OCI-LY7 (cell line): ENCODE measurements at regions not wholly inside any gene's neighbourhood (a gene's known extent, or its start where the extent isn't known, plus 50 kb on each side); places are given as distances from the start of the nearest gene placed in this dataset.
"Not testable (repeated sequence)": the region's sequence is repeated elsewhere in the genome, so short reads cannot be mapped to it uniquely, and the experiment has no call there.

Source experiments
- BruUV-seq: library from RNA; stranded (reverse); fragments of 400-500 nt; replicated peaks from 2 replicates; lab custom pipeline; 2021; lab: Mats Ljungman, UMichigan
- CTCF ChIA-PET: fragments of 300-600 bp; sonication (Branson Sonifier 250); formaldehyde crosslinking; loops from one replicate; lab custom pipeline; 2022; ENCODE audit warnings: antibody characterized with exemption; ENCODE audit not compliant: unreplicated experiment; lab: Charles Lee
- POLR2A ChIA-PET: fragments of 300-600 bp; sonication (Branson Sonifier 250); formaldehyde crosslinking; loops from one replicate; lab custom pipeline; 2022; ENCODE audit warnings: antibody characterized with exemption; lab: Charles Lee
- DNase-seq: peaks from one replicate; pipeline ENCODE4 v3.0.0-alpha.2; 2015; ENCODE audit warnings: low spot score
- H2AFZ ChIP-seq: fragments of 200-600 bp; sonication (generic), shearing (Covaris generic); 2 replicates; pipeline ENCODE4 v1.6.1; 2014; ENCODE audit warnings: mild to moderate bottlenecking, antibody characterized with exemption, low read length, moderate library complexity
- H3K27ac ChIP-seq: fragments of 200-600 bp; sonication (generic); 2 replicates; pipeline ENCODE4 v1.5.1; 2014; ENCODE audit warnings: mixed run types, low read depth, mild to moderate bottlenecking, moderate library complexity, low read length, inconsistent platforms; ENCODE audit not compliant: poor library complexity, severe bottlenecking
- H3K36me3 ChIP-seq: fragments of 200-600 bp; sonication (generic); 2 replicates; pipeline ENCODE4 v1.6.1; 2014; ENCODE audit warnings: mild to moderate bottlenecking, antibody characterized with exemption, low read length, moderate library complexity, mixed read lengths; ENCODE audit not compliant: insufficient read depth
- H3K4me1 ChIP-seq: fragments of 200-600 bp; sonication (generic); 2 replicates; pipeline ENCODE4 v1.5.1; 2014; ENCODE audit warnings: mild to moderate bottlenecking, low read length; ENCODE audit not compliant: insufficient read depth, poor library complexity, severe bottlenecking
- H3K4me2 ChIP-seq: fragments of 200-600 bp; sonication (generic); 2 replicates; pipeline ENCODE4 v1.6.1; 2014; ENCODE audit warnings: mild to moderate bottlenecking, low read length
- H3K4me3 ChIP-seq: fragments of 200-600 bp; sonication (generic); 2 replicates; pipeline ENCODE4 v1.5.1; 2014; ENCODE audit warnings: mild to moderate bottlenecking, low read depth, low read length; ENCODE audit not compliant: poor library complexity, severe bottlenecking
- H3K79me2 ChIP-seq: fragments of 200-600 bp; sonication (generic); 2 replicates; pipeline ENCODE4 v1.6.1; 2016; ENCODE audit warnings: low read depth, mild to moderate bottlenecking, low read length, moderate library complexity, mixed read lengths; ENCODE audit not compliant: insufficient read depth
- H3K9me2 ChIP-seq: fragments of 200-600 bp; sonication (generic); 2 replicates; pipeline ENCODE4 v1.6.1; 2016; ENCODE audit warnings: mild to moderate bottlenecking, low read length, mixed read lengths; ENCODE audit not compliant: insufficient read depth
- H3K9me3 ChIP-seq: fragments of 200-600 bp; sonication (generic); 2 replicates; pipeline ENCODE4 v1.6.1; 2014; ENCODE audit warnings: mild to moderate bottlenecking, mixed run types, low read length, mixed read lengths
- H4K20me1 ChIP-seq: fragments of 200-600 bp; sonication (generic); 2 replicates; pipeline ENCODE4 v1.6.1; 2014; ENCODE audit warnings: mild to moderate bottlenecking, antibody characterized with exemption, low read length, moderate library complexity, mixed read lengths; ENCODE audit not compliant: insufficient read depth
- CTCF ChIP-seq: fragments of 200-600 bp; sonication (generic); conservative IDR thresholded peaks from 2 replicates; pipeline ENCODE4 v1.5.1; 2014; ENCODE audit warnings: mild to moderate bottlenecking, antibody characterized with exemption, low read length, moderate library complexity, mixed read lengths
- EZH2phosphoT487 ChIP-seq: fragments of 200-600 bp; sonication (generic); IDR thresholded peaks from 2 replicates; pipeline ENCODE4 v1.6.1; 2018; ENCODE audit warnings: low read depth, borderline replicate concordance, mild to moderate bottlenecking, mixed run types, antibody characterized with exemption, low read length, moderate library complexity, mixed read lengths
- intact Hi-C: fragments of 100-400 bp; cut with micrococcal nuclease; formaldehyde crosslinking; loops from one replicate; pipeline ENCODE4 v1.10.0; 2022; ENCODE audit not compliant: unreplicated experiment

- H3K4me1 ChIP-seq, result no peaks in the 10 kb centered on the region
- no peak overlapping the region for H2AFZ ChIP-seq
- no peak for DNase-seq
- H3K79me2 ChIP-seq, result no peaks in the 10 kb centered on the region
- no TSS peak for BruUV-seq
- H3K4me3 ChIP-seq, result no peak overlapping the region
- POLR2A ChIA-PET, result no interaction called here
- intact Hi-C loops, result no loop called here
- TF ChIP-seq CTCF (no peak), EZH2phosphoT487 (no peak)
- no peaks in the 10 kb centered on the region for H3K9me2 ChIP-seq
- no peak overlapping the region for H3K27ac ChIP-seq
- no peak overlapping the region for H3K4me2 ChIP-seq
- CTCF ChIA-PET, result no interaction called here
- no peaks in the 10 kb centered on the region for H3K36me3 ChIP-seq
- no peaks in the 10 kb centered on the region for H3K9me3 ChIP-seq
- no peaks in the 10 kb centered on the region for H4K20me1 ChIP-seq
Observed at GRCh38 chrX:125151146-125151545, 168.5 kb upstream of the TEX13C start.

- ChIA-PET POLR2A (no interaction called here), CTCF (no interaction called here)
- no peaks in the 10 kb centered on the region for H3K9me2 ChIP-seq
Observed at GRCh38 chrX:125152011-125152410, 167.7 kb upstream of the TEX13C start.

GRCh38 chrX:125153621-125154020, 166.1 kb upstream of the TEX13C start:
- no peak for DNase-seq
- H3K9me3 ChIP-seq, result no peaks in the 10 kb centered on the region
- H3K27ac ChIP-seq, result no peak overlapping the region
- H3K4me3 ChIP-seq, result no peak overlapping the region
- no peaks in the 10 kb centered on the region for H3K4me1 ChIP-seq
- no peak overlapping the region for H2AFZ ChIP-seq
- H4K20me1 ChIP-seq, result no peaks in the 10 kb centered on the region
- ChIA-PET POLR2A (no interaction called here), CTCF (no interaction called here)
- no peak overlapping the region for H3K4me2 ChIP-seq
- H3K36me3 ChIP-seq, result no peaks in the 10 kb centered on the region
- TF ChIP-seq CTCF (no peak), EZH2phosphoT487 (no peak)
- H3K79me2 ChIP-seq, result no peaks in the 10 kb centered on the region
- intact Hi-C loops, result no loop called here
- no peaks in the 10 kb centered on the region for H3K9me2 ChIP-seq
- BruUV-seq, result no TSS peak

More at GRCh38 chrX:125152011-125152410, 167.7 kb upstream of the TEX13C start:
- H3K79me2 ChIP-seq, result no peaks in the 10 kb centered on the region
- H3K4me2 ChIP-seq, result no peak overlapping the region
- BruUV-seq, result no TSS peak
- TF ChIP-seq EZH2phosphoT487 (no peak), CTCF (no peak)
- no peaks in the 10 kb centered on the region for H3K36me3 ChIP-seq
- H3K4me1 ChIP-seq, result no peaks in the 10 kb centered on the region
- DNase-seq, result no peak
- no peak overlapping the region for H2AFZ ChIP-seq
- H4K20me1 ChIP-seq, result no peaks in the 10 kb centered on the region
- intact Hi-C loops, result no loop called here
- H3K4me3 ChIP-seq, result no peak overlapping the region
- no peaks in the 10 kb centered on the region for H3K9me3 ChIP-seq
- H3K27ac ChIP-seq, result no peak overlapping the region

GRCh38 chrX:125154288-125155257, 165.1 kb upstream of the TEX13C start:
- intact Hi-C loops, POLR2A ChIA-PET, H3K36me3 ChIP-seq, H3K9me3 ChIP-seq, H3K4me1 ChIP-seq, H3K4me3 ChIP-seq, H4K20me1 ChIP-seq, H3K9me2 ChIP-seq, H3K4me2 ChIP-seq, CTCF ChIA-PET, DNase-seq, H3K79me2 ChIP-seq, H2AFZ ChIP-seq, BruUV-seq, H3K27ac ChIP-seq: not testable (repeated sequence)
